Stimulated activated CD4-positive, alpha-beta T cell treated with anti-CD3 and anti-CD28 coated beads, Interleukin-1b, Interleukin-23, amount 100 ng/mL, for 24 hours (primary cell): ENCODE measurements at regions not wholly inside any gene's neighbourhood (a gene's known extent, or its start where the extent isn't known, plus 50 kb on each side); places are given as distances from the start of the nearest gene placed in this dataset.
"Not testable (repeated sequence)": the region's sequence is repeated elsewhere in the genome, so short reads cannot be mapped to it uniquely, and the experiment has no call there.

Experiments used
- DNase-seq, 4 experiments: peaks; one replicate each; pipeline ENCODE4 v3.0.0-alpha.2; 2020; ENCODE audit warnings: low read depth in 4 of 4, low spot score in 1 of 4

DNA sequence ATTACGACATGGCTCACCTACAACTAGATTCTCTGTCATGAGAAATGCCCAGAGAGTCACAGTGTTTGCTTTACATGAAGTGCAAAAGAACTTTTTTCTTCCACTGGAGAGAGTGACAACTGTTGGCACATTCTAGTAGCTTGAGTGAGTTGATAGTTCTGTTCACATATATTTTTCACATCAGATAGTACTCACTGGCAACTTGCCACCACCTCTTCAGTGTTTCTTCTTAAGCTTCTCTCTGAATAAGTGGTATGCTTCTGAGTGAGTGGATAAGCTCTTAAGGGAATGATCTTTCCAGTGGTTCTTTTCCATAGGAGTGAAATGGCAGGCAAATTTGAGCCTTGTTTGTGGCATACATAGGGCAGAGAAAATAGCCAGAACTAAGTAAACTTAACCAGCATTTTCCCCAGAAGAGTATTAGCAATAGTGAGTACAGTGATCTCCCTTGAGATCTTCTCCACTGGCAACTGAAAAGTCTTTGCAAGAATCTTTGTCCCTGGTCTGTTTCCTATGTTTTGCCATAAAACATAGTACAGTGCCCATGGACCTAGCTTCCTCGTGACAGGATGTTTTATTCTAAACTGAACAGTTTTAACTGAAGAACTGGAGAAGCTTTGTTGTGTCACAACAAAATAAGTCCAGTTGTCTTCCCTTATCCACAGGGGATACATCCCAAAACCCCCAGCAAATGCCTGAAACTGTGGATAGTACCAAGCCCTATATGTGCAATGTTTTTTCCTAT is 125.4 kb upstream of the CDK13 start:
- DNase-seq = no peak

DNA sequence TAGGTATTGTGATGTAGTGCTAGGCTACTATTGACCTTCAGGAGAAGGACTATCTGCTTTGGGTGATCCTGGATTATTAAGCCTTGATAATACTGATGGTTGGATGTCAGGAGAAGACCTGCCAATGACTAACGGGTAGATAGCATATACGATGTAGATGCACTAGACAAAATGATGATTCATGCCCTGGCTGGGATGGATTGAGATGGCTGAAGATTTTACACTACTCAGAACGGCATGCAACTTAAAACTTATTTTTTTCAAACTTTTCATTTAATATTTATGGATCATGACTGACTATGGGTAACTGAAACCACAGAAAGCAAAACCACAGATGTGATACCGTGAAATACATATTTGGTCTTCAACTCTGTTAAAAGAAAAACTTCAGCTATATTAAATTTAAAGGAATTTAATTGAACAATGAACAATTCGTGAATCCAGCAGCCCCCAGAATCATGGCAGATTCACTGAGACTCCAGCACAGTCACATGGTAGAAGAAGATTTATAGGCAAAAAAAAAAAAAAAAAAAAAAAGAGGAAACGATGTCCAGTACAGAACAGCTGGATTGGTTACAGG is 124.6 kb upstream of the CDK13 start:
- DNase-seq = no peak

DNA sequence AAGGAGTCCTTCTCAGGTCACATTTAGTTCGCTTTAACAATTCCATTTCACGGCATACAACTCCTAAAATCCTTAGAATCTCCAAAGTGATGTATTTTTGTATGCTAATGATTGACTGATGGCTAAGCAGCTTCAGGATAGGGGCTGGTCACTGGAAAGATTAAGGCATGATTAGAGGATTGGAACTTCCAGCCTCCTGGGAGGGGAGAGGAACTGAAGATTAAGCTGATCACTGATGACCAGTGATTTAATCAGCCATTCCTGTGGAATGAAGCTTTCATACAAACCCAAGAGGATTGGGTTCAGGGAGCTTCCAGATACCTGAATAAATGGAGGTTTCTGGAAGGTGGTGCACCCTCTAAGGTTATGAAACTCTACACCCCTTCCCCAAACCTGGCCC is 123.9 kb upstream of the CDK13 start:
- no peak for DNase-seq

DNA sequence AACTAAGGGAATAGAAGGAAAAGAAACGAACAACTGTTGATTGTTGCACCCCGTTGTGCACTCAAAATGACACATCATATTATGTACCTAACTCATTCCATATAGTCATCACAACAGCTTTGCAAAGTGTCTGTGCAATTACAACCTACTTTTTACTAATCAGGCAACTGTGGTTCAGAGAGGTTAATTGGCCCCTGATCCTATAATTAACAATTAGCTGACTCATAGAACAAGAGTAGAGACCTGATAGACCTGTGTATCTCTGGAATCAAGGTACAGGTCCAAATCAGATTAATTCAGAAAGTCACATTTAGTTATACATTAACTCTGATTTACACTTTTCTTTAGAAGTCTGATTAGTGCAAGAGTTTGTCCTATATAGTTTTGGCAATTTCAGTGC is 122.5 kb upstream of the CDK13 start:
- no peak for DNase-seq

DNA sequence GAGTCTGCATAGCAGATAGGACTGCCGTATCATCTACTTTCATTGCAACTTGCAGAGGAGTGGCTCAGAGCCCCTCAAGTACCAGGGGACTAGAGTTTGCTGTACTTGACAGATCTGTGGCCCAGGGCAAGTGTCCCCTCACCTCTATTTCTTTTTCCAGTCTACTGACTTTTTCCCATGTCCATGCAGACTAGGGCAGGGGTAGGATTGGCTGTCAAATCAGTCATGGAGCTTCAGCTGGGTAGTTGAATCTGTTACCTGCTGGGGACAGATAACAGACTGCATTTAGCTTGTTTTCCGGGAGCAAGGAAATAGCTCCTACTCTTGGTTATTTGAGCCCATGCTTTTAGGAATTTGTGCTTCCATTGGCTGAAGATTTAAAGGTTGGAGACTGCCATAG is 121.0 kb upstream of the CDK13 start:
- no peak for DNase-seq

DNA sequence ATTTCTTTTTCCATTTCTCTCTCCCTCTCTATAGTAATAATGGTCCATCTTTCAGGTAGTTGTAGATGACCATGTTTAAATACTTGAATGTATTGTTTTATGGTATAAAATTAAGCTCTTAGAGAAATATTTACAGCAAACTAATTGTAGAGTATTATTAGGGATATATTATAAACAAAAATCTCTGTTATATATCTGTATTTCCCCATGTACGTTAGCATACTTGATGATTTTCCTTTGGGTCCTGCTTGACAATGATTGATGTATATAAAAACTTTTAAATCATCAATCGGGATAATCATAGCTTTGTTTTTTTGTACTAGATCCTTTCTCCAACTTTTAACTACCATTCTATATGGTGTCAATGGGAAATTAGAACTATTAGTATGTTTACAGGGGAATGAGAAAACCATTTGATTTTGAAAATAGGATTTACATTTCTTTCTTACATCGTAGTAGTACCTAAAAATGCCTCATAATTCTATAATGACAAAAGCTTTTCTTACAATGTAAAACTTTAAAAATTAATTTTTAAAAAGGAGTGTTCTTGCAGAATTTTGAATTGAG is 117.5 kb upstream of the CDK13 start:
- no peak for DNase-seq

DNA sequence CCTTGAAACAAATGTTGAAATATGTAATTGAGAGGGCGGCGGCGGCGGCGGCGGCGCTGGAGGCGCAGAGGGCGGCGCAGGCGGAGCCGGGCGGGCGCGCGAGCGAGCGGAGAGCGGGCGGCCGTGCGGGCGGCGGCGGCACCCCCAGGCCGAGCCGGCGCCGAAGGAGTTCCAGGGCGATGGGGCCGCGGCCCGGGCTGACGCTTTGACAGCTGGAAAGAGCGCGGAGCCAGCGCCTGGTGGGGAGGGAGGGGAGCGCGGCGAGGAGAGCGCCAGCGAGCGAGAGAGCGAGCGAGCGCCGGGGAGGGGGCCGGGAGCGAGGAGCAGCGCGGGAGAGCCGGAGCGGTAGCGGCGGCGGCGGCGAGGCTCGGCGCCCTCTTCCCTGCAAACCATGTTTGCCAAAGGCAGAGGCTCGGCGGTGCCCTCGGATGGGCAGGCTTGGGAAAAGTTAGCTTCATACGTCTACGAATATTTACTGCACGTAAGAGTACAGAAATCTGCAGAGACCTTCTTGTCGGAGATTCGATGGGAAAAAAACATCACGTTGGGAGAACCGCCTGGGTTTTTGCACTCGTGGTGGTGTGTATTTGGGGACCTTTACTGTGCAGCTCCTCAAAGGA is 116.8 kb upstream of the CDK13 start:
- DNase-seq = peak in 2 of 4 experiments; percentile 20 to 44

DNA sequence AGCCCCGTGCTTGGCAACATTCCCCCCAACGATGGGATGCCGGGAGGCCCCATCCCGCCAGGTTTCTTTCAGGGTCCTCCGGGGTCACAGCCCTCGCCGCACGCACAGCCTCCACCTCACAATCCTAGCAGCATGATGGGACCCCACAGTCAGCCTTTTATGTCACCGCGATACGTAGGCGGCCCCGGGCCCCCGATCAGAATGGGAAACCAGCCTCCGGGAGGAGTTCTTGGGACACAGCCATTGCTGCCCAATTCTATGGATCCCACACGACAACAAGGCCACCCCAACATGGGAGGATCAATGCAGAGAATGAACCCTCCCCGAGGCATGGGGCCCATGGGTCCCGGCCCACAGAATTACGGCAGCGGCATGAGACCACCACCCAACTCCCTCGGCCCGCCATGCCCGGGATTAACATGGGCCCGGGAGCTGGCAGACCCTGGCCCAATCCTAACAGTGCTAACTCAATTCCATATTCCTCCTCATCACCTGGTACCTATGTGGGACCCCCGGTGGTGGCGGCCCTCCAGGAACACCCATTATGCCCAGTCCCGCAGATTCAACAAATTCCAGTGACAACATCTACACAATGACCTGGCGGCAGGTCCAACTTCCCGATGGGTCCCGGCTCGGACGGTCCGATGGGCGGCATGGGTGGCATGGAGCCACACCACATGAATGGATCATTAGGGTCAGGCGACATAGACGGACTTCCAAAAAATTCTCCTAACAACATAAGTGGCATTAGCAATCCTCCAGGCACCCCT is 116.0 kb upstream of the CDK13 start:
- not testable (repeated sequence) for DNase-seq

DNA sequence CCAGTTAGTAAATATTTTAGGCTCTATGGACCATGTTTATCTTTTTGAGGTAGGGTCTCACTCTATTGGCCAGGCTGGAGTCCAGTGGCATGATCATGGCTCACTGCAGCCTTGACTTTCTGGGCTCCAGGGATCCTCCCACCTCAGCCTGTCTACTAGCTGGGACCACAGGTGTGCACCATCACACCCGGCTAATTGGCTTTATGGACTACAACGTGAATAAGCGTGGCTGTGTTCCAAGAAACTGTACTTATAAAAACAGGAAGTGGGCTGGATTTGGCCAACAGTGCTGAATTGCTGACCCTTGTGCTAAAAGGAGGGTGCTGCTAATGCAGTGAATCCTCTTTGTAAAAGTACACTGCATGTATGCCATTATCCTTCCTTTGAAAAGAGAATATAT is 111.7 kb upstream of the CDK13 start:
- no peak for DNase-seq

DNA sequence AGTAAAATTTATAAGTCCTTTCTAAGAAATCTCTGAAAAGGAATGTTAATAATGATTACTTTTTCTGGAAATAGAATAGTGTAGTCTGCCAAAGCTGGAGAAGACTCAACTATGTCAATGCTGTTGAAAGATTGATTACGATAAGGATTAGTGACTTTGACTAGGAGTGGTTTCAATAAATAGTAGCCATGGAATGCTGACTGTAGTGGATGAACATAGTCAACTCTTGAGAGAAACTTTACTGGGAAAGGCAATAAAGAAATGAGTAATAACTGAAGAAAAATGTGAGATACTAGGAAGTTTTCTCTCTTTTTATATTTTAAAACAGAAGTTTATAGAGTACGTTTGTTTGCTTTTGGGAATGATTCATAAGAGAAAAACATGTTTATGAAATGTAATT is 105.0 kb upstream of the CDK13 start:
- DNase-seq = no peak

DNA sequence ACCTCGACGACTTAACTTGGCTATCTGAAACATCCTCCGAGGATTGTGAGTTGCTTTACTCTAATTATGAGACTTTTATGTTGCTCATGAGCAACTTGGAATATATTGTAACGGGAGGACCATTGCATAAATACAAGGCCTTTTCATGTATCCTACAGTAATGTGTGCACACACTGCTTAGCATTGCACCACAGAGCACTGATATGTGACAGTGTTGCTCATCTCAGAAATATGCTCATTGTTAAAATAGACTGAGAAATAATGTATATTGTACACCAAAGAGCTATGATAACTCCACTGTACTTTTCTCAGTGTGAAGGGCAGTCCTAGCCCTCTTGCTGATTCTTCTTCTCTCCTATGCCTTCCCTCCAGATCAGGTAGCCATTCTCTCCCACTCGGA is 102.8 kb upstream of the CDK13 start:
- DNase-seq = no peak

DNA sequence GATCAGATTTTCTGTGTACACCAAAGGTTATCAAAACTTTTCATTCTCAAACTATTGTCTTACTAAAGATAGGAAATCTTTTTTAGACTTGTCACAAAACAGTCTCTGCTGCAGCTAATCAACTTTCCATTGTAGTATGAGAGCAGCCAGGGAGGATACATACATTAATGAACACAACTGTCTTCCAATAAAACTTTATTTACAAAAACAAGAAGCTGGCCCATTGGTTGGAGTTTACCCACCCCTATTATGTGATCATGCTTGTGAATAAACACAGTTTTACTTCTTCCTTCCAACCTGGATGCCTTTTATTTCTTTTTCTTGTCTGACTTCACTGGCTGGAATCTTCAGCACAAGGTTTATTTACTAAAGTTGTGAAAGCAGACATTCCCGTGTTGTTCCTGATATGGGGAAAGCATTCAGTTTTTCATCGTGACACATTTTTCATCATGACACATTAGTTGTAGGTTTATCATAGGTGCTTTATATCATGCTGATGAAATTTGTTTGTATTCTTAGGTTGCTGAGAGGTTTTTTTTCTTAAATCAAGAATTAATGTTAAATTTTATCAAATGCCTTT is 98.5 kb upstream of the CDK13 start:
- no peak for DNase-seq

DNA sequence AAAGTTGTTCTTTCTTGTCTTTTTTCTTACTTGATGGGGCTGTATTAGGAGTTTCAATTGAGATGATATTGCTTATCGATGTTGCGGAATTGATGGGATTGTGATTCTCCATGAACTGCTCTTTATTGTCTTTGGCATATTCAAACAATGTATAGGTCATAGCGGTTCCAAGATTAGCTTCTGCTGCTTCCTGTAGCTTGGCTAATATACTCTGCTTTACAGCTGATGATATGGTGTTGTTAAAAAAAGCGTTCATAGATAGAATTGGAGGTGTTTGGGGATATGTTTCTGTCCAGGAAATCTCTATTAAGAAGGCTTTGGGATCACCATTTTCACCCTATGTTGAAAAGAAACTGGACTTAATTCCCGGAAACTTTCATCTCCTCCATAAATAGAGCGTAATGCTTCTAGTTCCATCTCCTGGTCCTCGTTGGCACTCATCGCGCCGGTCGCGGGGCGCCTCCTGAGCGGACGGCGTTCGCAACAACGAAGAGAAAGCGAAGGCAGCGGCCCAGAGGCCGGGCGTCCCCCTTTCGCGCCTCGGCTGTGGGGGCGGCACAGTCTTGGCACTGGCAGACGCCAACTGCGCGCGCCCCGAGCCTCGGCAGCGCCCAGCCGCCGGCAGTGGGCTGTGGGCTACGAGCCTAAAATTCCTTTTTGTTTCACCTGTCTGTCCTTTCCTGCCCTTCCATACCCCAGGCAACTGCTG is 95.3 kb upstream of the CDK13 start:
- DNase-seq = not testable (repeated sequence)

DNA sequence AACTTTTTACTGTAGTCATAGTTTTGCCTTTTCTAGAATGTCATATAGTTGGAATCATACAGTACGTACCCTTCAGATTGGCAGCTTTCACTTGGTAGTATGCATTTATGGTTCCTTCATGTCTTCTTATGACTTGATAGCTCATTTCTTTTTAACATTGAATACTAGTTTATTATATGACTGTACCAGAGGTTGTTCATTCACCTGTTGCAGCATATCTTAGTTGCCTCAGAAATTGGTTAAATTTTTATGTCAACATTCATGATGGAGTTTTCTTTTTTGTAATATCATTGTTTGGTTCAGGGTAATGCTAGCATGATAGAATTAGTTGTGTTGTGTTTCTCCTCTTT is 94.8 kb upstream of the CDK13 start:
- DNase-seq = no peak

DNA sequence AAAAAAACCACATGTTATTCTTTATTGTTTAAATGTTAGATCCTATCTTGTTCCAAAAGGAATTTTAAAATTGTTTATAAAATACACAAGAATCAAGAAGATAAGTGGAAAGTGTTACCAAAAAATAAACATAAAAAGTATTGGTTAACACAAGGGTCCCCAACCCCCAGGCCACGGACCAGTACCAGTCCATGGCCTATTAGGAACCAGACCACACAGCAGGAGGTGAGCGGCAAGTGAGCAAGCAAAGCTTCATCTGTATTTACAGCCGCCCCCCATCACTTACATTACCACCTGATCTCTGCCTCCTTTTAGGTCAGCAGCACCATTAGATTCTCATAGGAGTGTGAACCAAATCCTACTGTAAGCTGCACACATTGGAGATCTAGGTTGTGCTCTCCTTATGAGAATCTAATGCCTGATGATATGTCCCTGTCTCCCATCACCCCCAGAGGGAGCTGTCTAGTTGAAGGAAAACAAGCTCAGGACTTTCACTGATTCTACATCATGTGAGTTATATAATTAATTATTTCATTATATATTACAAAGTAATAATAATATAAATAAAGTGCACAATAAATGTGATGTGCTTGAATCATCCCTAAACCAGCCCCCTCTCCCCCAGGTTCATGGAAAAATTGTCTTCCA is 86.3 kb upstream of the CDK13 start:
- not testable (repeated sequence) for DNase-seq

DNA sequence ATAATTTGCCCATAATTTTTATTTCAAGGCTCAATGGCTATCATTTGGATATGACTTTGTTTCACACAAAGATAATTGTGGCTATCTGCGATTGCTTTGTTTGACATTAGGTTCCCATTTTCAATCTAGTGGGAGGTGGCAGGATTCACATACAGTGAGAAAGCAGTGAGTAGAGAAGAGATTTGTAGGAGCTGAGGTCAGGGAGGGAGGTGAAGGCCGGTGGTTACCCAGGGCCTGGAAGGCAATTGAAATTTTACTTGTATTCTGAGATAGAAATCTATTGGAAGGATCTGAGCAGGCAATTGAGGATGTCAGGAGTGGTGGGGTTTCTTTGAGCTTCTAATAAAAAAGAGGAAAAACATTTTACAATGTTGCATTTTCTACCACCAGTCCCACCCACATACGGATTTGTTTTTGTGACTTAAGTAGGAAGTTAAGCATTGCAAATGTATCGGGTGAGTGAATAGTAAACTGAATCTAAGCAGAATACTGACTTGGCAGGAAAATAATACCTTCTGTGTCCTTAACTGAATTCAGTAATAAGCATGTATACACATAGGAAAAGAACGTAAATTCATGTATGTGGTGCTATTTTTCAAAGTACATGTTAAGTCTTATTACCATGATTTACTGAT is 80.1 kb upstream of the CDK13 start:
- not testable (repeated sequence) for DNase-seq

DNA sequence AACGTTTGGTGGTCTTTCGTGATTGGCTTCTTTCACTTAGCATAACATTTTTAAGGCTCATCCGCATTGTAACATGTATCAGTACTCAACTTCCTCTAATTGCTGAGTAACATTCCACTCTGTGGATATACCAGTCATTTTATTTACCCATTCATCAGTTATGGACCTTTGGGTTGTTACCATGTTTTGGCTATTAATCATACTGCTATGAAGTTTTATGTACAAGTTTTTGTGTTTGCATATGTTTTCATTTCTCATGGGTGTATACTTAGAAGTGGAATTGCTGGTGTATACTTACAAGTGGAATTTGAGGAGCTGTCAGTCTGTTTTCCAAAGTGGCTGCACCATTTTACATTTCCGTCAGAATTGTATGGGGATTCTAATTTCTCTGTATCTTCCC is 78.4 kb upstream of the CDK13 start:
- not testable (repeated sequence) for DNase-seq

DNA sequence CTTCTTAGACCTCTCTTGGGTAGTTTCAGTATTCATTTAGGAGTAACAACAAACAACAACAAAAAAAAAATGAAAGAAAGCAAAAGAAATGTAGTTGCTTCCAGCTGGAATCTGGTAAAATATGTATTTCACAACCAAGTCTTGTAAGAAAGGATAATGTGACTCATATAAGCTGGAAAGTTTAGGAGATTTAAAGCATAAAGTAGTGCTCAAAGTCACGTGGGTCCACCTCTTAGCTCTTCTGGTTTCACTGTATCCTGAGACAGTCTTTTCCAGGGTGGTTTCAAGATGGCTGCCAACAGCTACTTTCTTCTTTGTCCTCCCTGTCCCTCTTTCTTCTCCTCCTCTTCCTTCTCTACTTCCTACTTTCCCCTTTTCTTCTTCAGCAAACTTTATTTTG is 69.5 kb upstream of the CDK13 start:
- no peak for DNase-seq

DNA sequence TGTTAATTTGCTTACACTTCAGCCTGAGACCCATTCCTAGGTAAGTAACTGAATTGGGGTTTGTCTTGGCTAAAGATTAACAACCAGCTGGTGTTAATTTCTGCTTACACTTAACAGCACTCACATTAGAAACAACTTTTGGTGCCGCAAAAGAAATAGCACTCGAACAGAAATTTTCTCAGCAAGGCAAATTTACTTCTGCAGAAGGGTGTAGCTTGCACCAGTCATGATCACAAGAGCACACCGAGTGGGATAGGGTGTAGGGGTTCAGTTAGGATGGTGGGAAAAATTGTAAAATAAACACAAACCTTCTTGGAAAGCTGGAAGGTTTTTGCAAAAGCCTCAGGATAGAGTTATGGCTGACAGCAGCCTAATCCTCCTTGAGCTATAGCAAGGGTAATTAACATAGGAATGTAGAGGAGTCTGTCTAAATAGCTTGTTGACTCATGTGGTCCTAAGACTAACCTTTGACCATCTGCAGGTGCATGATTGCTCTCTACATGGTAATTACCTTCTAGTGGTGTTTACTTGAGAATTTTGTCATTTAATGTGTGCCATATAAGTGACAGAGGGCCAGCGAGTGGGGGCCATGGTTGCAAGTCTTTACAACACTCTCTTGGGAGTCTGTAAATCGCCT is 67.8 kb upstream of the CDK13 start:
- no peak for DNase-seq
